ENCODE measurements at regions not wholly inside any gene's neighbourhood (a gene's known extent, or its start where the extent isn't known, plus 50 kb on each side); places are given as distances from the start of the nearest gene placed in this dataset.

DNA sequence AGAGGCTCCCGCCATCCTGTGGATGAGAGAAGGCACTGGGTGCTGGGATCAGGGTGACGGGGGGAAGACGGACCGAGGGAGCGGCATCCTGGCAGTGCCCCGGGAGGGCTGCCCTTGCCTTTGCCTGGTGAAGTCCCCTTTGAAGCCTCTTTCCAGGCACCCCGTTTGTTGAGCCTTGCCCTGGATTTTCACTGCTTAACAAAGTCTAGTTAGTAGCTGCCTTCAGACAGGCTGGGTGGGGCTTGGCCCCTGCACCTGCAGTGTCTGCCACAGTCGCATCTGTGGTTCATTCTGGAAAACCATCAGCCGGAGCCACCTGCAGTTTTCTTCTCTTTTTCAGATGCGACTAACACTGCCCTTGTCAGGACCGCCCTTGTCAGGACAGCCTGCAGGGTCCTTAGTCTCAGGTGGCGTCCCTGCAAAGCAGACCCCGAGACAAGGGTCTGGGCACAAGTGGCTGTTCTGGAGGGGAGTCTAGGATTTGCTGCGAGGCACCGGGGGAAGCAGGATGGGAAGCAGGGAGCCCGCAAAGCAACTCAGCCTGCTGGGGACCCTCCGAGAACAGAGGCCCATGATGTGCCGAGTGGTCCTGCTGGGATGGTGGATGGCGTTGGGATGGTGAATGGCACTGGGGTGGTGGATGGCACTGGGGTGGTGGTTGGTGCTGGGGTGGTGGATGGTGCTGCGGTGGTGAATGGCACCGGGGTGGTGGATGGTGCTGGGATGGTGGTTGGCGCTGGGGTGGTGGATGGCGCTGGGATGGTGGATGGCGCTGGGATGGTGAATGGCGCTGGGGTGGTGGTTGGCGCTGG is 147.9 kb upstream of the COL5A1 start:
- TF ChIP-seq, protein P1, sequence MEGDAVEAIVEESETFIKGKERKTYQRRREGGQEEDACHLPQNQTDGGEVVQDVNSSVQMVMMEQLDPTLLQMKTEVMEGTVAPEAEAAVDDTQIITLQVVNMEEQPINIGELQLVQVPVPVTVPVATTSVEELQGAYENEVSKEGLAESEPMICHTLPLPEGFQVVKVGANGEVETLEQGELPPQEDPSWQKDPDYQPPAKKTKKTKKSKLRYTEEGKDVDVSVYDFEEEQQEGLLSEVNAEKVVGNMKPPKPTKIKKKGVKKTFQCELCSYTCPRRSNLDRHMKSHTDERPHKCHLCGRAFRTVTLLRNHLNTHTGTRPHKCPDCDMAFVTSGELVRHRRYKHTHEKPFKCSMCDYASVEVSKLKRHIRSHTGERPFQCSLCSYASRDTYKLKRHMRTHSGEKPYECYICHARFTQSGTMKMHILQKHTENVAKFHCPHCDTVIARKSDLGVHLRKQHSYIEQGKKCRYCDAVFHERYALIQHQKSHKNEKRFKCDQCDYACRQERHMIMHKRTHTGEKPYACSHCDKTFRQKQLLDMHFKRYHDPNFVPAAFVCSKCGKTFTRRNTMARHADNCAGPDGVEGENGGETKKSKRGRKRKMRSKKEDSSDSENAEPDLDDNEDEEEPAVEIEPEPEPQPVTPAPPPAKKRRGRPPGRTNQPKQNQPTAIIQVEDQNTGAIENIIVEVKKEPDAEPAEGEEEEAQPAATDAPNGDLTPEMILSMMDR (IDR thresholded peaks at IDR 0.05) = no peak
- TF ChIP-seq POLR2A (IDR thresholded peaks at IDR 0.05) = no peak

Measured in thyroid gland (tissue), 4 donors.